ENCODE measurements at regions not wholly inside any gene's neighbourhood (a gene's known extent, or its start where the extent isn't known, plus 50 kb on each side); places are given as distances from the start of the nearest gene placed in this dataset.

- TF ChIP-seq CTCF (IDR thresholded peaks at IDR 0.05) (no peak), POLR2AphosphoS5 (IDR thresholded peaks at IDR 0.05) (no peak), POLR2A (IDR thresholded peaks at IDR 0.05) (no peak), EP300 (IDR thresholded peaks at IDR 0.05) (no peak)
Observed at GRCh38 chr5:89695371-89695770, 714.2 kb downstream of the CETN3 start.
